AG04449 (cell line): ENCODE measurements at regions not wholly inside any gene's neighbourhood (a gene's known extent, or its start where the extent isn't known, plus 50 kb on each side); places are given as distances from the start of the nearest gene placed in this dataset.

Source experiments
- CTCF ChIA-PET: fragments of 350-600 bp; formaldehyde crosslinking; extraction: SDS; loops from one replicate; lab custom pipeline; 2021; ENCODE audit warnings: antibody characterized with exemption; lab: Yijun Ruan, JAX
- POLR2A ChIA-PET: fragments of 400-600, 350-600 bp; formaldehyde crosslinking; extraction: SDS; loops from one replicate; lab custom pipeline; 2020; ENCODE audit warnings: antibody characterized with exemption, inconsistent platforms; lab: Yijun Ruan, JAX
- DNase-seq: peaks from one replicate; pipeline ENCODE4 v3.0.0-alpha.2; 2010; ENCODE audit warnings: low read depth, low spot score
- H3K4me3 ChIP-seq: 2 replicates; pipeline ENCODE4 v1.5.1; 2011; ENCODE audit warnings: low read depth, mild to moderate bottlenecking, control low read depth, low read length
- TF ChIP-seq, protein P1 (sequence below): IDR thresholded peaks from one replicate; pipeline ENCODE4 v1.5.1; 2011; ENCODE audit warnings: mild to moderate bottlenecking, moderate library complexity, low read length, control low read depth, inconsistent platforms; ENCODE audit not compliant: insufficient read depth; ENCODE audit errors: missing control alignments

DNA sequence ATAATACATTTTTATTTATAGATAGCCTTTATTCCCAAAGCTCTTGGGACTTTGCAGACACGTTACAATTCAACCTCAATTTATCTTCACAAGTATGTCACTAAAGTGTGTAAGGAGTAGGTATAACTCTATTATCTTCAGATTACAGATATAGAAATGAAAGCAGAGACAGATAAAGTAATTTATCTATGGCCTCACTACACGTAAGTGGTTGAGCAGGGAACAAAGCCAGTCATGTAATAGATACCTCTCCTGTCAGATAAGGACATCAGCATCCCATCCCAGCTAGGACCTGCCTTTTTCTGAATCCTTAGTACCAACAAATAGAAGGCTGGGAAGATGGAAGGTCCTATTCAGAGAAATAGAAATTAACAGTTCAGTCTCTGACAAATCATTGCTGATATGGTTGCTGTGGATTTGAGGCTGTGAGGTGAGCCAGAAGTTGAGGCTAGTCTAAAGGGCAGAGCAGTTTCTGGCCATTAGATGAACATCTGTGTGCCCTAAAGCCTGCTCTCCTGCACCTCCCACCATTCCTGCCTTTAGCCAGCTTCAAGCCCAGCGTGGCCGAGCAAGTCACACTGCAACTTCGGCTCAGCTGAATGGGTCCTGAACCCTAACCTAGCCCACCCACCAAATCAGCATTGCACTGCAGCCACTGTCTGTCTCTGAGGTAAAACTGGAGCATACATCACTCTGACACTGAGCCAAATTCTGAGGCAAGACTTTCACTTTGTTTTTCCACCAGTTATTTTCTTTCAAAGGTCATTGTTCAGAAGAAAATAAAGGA, 71.1 kb upstream of the PLEKHA5 start:
- DNase-seq: no peak
- TF ChIP-seq, protein P1, sequence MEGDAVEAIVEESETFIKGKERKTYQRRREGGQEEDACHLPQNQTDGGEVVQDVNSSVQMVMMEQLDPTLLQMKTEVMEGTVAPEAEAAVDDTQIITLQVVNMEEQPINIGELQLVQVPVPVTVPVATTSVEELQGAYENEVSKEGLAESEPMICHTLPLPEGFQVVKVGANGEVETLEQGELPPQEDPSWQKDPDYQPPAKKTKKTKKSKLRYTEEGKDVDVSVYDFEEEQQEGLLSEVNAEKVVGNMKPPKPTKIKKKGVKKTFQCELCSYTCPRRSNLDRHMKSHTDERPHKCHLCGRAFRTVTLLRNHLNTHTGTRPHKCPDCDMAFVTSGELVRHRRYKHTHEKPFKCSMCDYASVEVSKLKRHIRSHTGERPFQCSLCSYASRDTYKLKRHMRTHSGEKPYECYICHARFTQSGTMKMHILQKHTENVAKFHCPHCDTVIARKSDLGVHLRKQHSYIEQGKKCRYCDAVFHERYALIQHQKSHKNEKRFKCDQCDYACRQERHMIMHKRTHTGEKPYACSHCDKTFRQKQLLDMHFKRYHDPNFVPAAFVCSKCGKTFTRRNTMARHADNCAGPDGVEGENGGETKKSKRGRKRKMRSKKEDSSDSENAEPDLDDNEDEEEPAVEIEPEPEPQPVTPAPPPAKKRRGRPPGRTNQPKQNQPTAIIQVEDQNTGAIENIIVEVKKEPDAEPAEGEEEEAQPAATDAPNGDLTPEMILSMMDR: no peak
- no peak overlapping the region for H3K4me3 ChIP-seq
- POLR2A ChIA-PET: no interaction called here
- CTCF ChIA-PET: no interaction called here

DNA sequence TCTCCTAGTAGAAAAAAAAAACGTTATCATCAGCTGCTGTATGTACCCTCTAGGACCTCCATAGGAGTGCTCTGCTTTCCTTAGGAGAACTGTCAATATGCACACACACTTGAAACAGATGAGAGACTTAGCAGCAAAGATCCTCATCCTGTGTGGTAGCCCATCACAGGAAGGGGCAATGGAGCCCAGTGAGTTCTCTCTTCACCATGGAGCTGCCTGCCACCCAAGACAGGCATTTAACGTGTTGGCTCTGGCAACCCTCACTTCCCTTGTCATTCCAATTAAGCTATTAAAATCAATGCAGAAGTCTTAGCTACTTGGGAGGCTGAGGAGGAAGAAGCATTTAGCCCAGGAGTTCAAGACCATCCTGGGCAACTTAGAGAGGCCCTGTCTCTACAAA, 64.8 kb upstream of the PLEKHA5 start:
- TF ChIP-seq, protein P1: no peak
- CTCF ChIA-PET: interaction anchor here (1.1 kb wide), 1 partner anchor 12 kb away, joined by 3 read pairs; no protein-coding TSS in a partner anchor
- POLR2A ChIA-PET: no interaction called here
- DNase-seq: no peak
- H3K4me3 ChIP-seq: no peak overlapping the region

GRCh38 chr12:19065223-19065622, 64.3 kb upstream of the PLEKHA5 start:
- no peak overlapping the region for H3K4me3 ChIP-seq
- CTCF ChIA-PET: interaction anchor here (1.1 kb wide), 1 partner anchor 12 kb away, joined by 3 read pairs; no protein-coding TSS in a partner anchor
- TF ChIP-seq, protein P1: no peak
- POLR2A ChIA-PET: no interaction called here
- no peak for DNase-seq

DNA sequence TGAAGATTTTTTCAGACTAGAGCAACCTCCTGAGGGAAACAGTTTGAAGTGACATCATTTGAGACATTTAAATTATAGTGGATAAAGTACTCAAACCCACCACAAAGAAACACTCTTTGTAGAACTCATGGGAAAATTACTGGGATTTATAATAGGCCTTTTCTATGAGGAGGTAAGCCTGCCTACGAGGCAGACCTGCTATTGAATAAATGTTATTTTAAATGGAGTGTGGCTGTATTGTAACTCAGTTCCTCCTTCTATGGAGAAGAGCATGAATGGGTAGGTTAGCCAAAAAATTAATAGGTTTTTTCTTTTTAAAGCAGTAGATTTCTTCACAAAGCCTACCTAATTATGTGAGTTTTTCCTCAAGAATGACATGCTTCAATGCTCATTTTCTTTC, 63.7 kb upstream of the PLEKHA5 start:
- POLR2A ChIA-PET: no interaction called here
- CTCF ChIA-PET: interaction anchor here (1.1 kb wide), 1 partner anchor 13 kb away, joined by 3 read pairs; no protein-coding TSS in a partner anchor
- no peak for DNase-seq

GRCh38 chr12:19066475-19067001, 63.0 kb upstream of the PLEKHA5 start:
- POLR2A ChIA-PET: no interaction called here
- CTCF ChIA-PET: interaction anchor here (1.1 kb wide), 1 partner anchor 13 kb away, joined by 3 read pairs; no protein-coding TSS in a partner anchor
- TF ChIP-seq, protein P1: no peak
- H3K4me3 ChIP-seq: no peak overlapping the region
- no peak for DNase-seq

More for the DNA sequence above, 63.7 kb upstream of the PLEKHA5 start:
- H3K4me3 ChIP-seq: no peak overlapping the region
- TF ChIP-seq, protein P1: no peak

DNA sequence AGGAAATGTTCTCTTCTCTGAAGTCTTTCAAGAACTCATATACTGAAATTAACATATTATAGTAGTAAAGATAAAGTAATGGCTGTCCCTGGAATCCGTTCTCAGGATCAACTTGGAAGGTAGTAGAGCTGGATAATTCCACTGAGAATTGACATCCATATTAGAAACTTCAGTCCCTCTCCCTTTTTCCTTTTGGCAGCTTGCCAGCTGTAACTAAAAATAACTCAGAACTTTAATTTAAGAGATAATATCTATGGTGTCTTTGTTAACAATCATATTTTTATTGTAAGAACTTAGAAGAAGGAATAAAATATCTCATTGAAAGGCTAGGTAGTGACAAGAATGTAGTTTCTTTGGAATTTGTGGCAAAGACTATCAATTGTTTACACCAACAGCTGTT, 61.4 kb upstream of the PLEKHA5 start:
- TF ChIP-seq, protein P1: no peak
- CTCF ChIA-PET: no interaction called here
- POLR2A ChIA-PET: no interaction called here
- DNase-seq: no peak
- no peak overlapping the region for H3K4me3 ChIP-seq
